ENCODE measurements at regions not wholly inside any gene's neighbourhood (a gene's known extent, or its start where the extent isn't known, plus 50 kb on each side); places are given as distances from the start of the nearest gene placed in this dataset.

DNA sequence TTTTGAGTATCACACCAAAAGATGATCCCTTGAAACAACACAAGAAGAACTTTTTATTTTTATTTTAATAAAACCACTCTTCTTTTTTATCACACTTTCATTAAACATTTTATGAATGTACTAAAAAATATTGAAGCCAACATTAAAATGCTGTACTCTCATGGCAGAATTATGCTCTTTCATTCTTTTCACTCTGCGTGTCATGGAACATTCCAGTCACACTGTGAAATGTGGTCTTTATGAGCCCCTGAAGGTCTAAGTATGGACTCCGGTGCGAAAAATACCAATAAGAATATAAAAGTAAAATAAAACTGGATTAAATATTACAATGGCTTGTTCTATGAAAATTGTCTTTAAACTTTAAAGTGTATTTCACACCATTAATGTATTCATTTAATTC is 148.4 kb downstream of the TMEM26 start:
- TF ChIP-seq, protein P1, sequence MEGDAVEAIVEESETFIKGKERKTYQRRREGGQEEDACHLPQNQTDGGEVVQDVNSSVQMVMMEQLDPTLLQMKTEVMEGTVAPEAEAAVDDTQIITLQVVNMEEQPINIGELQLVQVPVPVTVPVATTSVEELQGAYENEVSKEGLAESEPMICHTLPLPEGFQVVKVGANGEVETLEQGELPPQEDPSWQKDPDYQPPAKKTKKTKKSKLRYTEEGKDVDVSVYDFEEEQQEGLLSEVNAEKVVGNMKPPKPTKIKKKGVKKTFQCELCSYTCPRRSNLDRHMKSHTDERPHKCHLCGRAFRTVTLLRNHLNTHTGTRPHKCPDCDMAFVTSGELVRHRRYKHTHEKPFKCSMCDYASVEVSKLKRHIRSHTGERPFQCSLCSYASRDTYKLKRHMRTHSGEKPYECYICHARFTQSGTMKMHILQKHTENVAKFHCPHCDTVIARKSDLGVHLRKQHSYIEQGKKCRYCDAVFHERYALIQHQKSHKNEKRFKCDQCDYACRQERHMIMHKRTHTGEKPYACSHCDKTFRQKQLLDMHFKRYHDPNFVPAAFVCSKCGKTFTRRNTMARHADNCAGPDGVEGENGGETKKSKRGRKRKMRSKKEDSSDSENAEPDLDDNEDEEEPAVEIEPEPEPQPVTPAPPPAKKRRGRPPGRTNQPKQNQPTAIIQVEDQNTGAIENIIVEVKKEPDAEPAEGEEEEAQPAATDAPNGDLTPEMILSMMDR (optimal IDR thresholded peaks at IDR 0.05 in 1 of 3, IDR thresholded peaks at IDR 0.05 in 1 of 3, conservative IDR thresholded peaks at IDR 0.05 in 1 of 3; ENCODE audit: extremely low read depth in 1 of 3, insufficient read depth in 2 of 3, low read length in 3 of 3), result no peak
- TF ChIP-seq EZH2 (IDR thresholded peaks at IDR 0.05; ENCODE audit: low read length), result no peak

Data from keratinocyte (primary cell).